ENCODE measurements at regions not wholly inside any gene's neighbourhood (a gene's known extent, or its start where the extent isn't known, plus 50 kb on each side); places are given as distances from the start of the nearest gene placed in this dataset.

DNA sequence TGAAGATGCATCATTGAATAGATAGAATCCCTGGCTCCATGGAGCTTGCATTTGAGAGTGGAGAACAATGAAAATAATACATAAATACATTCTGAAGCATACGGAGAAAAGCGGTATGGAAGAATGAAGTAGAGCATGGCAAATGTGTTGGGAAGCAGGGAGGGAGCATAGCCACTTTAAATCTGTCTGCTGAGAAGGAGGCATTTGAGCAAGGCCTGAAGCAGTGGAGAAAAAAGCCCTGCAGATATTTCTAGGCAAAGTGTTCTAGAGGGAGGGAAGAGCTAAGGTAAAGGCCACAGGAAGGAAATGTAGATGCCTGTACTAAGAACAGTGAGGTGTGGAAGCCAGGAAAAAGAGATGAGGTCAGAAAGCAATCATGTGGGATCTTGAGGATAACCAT lies 484.8 kb downstream of the CNTN3 start:
- TF ChIP-seq, protein P1, sequence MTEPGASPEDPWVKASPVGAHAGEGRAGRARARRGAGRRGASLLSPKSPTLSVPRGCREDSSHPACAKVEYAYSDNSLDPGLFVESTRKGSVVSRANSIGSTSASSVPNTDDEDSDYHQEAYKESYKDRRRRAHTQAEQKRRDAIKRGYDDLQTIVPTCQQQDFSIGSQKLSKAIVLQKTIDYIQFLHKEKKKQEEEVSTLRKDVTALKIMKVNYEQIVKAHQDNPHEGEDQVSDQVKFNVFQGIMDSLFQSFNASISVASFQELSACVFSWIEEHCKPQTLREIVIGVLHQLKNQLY (CRISPR knock-in tag; IDR thresholded peaks at IDR 0.05): no peak
- TF ChIP-seq SMAD3 (CRISPR knock-in tag; IDR thresholded peaks at IDR 0.05; ENCODE audit: borderline replicate concordance) (no peak), JUN (CRISPR knock-in tag; IDR thresholded peaks at IDR 0.05) (no peak), SMAD4 (CRISPR knock-in tag; IDR thresholded peaks at IDR 0.05) (no peak)
